ENCODE measurements at regions not wholly inside any gene's neighbourhood (a gene's known extent, or its start where the extent isn't known, plus 50 kb on each side); places are given as distances from the start of the nearest gene placed in this dataset.

DNA sequence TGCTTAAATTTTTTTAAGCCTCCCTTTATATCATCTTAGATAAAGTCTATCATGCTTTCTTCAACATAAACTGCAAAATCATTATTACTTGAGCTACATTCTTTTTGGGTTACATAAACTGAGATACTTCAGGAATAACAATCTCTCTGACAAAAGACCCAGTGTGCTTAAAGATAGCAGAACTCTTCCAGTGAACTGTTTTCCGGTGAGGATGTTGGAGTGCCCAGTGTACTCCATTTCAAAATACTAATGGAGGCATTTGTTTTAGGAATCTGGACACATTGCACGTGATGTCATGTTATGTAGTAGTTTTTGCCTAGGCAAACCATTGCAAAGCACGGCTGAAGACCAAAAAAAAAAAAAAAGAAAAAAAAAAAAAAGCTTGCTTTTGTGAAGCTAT, 388.2 kb upstream of the CELF2 start:
- TF ChIP-seq, protein P1, sequence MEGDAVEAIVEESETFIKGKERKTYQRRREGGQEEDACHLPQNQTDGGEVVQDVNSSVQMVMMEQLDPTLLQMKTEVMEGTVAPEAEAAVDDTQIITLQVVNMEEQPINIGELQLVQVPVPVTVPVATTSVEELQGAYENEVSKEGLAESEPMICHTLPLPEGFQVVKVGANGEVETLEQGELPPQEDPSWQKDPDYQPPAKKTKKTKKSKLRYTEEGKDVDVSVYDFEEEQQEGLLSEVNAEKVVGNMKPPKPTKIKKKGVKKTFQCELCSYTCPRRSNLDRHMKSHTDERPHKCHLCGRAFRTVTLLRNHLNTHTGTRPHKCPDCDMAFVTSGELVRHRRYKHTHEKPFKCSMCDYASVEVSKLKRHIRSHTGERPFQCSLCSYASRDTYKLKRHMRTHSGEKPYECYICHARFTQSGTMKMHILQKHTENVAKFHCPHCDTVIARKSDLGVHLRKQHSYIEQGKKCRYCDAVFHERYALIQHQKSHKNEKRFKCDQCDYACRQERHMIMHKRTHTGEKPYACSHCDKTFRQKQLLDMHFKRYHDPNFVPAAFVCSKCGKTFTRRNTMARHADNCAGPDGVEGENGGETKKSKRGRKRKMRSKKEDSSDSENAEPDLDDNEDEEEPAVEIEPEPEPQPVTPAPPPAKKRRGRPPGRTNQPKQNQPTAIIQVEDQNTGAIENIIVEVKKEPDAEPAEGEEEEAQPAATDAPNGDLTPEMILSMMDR (IDR thresholded peaks at IDR 0.05; ENCODE audit: insufficient read depth, low read length, poor library complexity, severe bottlenecking): no peak
- TF ChIP-seq EZH2phosphoT487 (conservative IDR thresholded peaks at IDR 0.05; ENCODE audit: low read length): no peak
